IMR-90 (cell line): ENCODE measurements at regions not wholly inside any gene's neighbourhood (a gene's known extent, or its start where the extent isn't known, plus 50 kb on each side); places are given as distances from the start of the nearest gene placed in this dataset.

Experiments
- ATAC-seq: fragments of 200-7000 bp; cut with Tn5 transposase; 2 replicates; pipeline ENCODE4 v1.9.1; 2020; ENCODE audit warnings: low read depth, mild to moderate bottlenecking, moderate library complexity
- BruUV-seq: library from RNA; stranded (reverse); fragments of 400-500 nt; replicated peaks from 2 replicates; lab custom pipeline; 2021; lab: Mats Ljungman, UMichigan
- CTCF ChIA-PET: fragments of 300-600 bp; formaldehyde crosslinking; extraction: SDS; loops from one replicate; lab custom pipeline; 2021; ENCODE audit warnings: antibody characterized with exemption; lab: Yijun Ruan, JAX
- POLR2A ChIA-PET: fragments of 300-600 bp; sonication (Branson Sonifier 250); formaldehyde crosslinking; loops from one replicate; lab custom pipeline; 2022; ENCODE audit warnings: antibody characterized with exemption; ENCODE audit not compliant: unreplicated experiment; lab: Charles Lee
- DNase-seq: peaks from one replicate; pipeline ENCODE4 v3.0.0; 2013
- H2AFZ ChIP-seq: replicated peaks from 2 replicates; pipeline ENCODE3; 2013; ENCODE audit warnings: low read length, mild to moderate bottlenecking; ENCODE audit not compliant: poor library complexity
- H2AK5ac ChIP-seq: 2 replicates; pipeline ENCODE4 v1.6.1; 2013; ENCODE audit warnings: low read depth, low read length, inconsistent platforms
- H2AK9ac ChIP-seq: replicated peaks from 2 replicates; pipeline ENCODE3; 2013; ENCODE audit warnings: mild to moderate bottlenecking, low read depth, low read length, moderate library complexity; ENCODE audit not compliant: poor library complexity
- H2BK120ac ChIP-seq: 2 replicates; pipeline ENCODE4 v1.6.1; 2013; ENCODE audit warnings: low read depth, low read length, inconsistent platforms
- H2BK15ac ChIP-seq: 3 replicates; pipeline ENCODE4 v1.6.1; 2013; ENCODE audit warnings: low read depth, low read length, inconsistent platforms
- H2BK20ac ChIP-seq: 2 replicates; pipeline ENCODE4 v1.6.1; 2013; ENCODE audit warnings: low read depth, mild to moderate bottlenecking, inconsistent platforms, low read length, moderate library complexity
- H2BK5ac ChIP-seq: 2 replicates; pipeline ENCODE4 v1.6.1; 2013; ENCODE audit warnings: mild to moderate bottlenecking, low read depth, low read length, inconsistent platforms; ENCODE audit not compliant: poor library complexity, severe bottlenecking
- H3K14ac ChIP-seq: replicated peaks from 2 replicates; pipeline ENCODE4 v1.6.1; 2013; ENCODE audit warnings: low read depth, low read length, inconsistent platforms
- H3K18ac ChIP-seq: 2 replicates; pipeline ENCODE4 v1.6.1; 2013; ENCODE audit warnings: low read depth, low read length, control low read depth
- H3K23ac ChIP-seq: 2 replicates; pipeline ENCODE4 v1.6.1; 2013; ENCODE audit warnings: low read depth, low read length, inconsistent platforms
- H3K27ac ChIP-seq: 2 replicates; pipeline ENCODE4 v1.5.1; 2013; ENCODE audit warnings: mild to moderate bottlenecking, control low read depth, low read length; ENCODE audit not compliant: insufficient read depth
- H3K27me3 ChIP-seq: 2 replicates; pipeline ENCODE4 v1.6.1; 2013; ENCODE audit warnings: low read length; ENCODE audit not compliant: control insufficient read depth, insufficient read depth
- H3K36me3 ChIP-seq: 2 replicates; pipeline ENCODE4 v1.6.1; 2013; ENCODE audit warnings: low read length, mixed read lengths; ENCODE audit not compliant: control insufficient read depth, insufficient read depth
- H3K4ac ChIP-seq: 2 replicates; pipeline ENCODE4 v1.6.1; 2013; ENCODE audit warnings: low read depth, low read length, inconsistent platforms
- H3K4me1 ChIP-seq: 2 replicates; pipeline ENCODE4 v1.6.1; 2013; ENCODE audit warnings: low read length, mixed read lengths; ENCODE audit not compliant: control insufficient read depth, insufficient read depth
- H3K4me2 ChIP-seq: 2 replicates; pipeline ENCODE4 v1.6.1; 2013; ENCODE audit warnings: low read depth, mild to moderate bottlenecking, control low read depth, low read length, moderate library complexity
- H3K4me3 ChIP-seq: 2 replicates; pipeline ENCODE4 v1.5.1; 2013; ENCODE audit warnings: low read depth, mild to moderate bottlenecking, control low read depth, low read length, moderate library complexity; ENCODE audit not compliant: insufficient read depth
- H3K56ac ChIP-seq: 2 replicates; pipeline ENCODE4 v1.6.1; 2013; ENCODE audit warnings: low read length, inconsistent platforms; ENCODE audit not compliant: insufficient read depth; ENCODE audit errors: extremely low read depth
- H3K79me1 ChIP-seq, 2 experiments: 2 replicates each; pipeline ENCODE4 v1.6.1; 2013; ENCODE audit warnings: low read length in 2 of 2, inconsistent platforms in 1 of 2, low read depth in 1 of 2
- H3K9ac ChIP-seq: 2 replicates; pipeline ENCODE4 v1.6.1; 2013; ENCODE audit warnings: low read depth, low read length, control low read depth
- H3K9me1 ChIP-seq: 2 replicates; pipeline ENCODE4 v1.6.1; 2013; ENCODE audit warnings: low read length, inconsistent platforms; ENCODE audit not compliant: insufficient read depth
- H3K9me3 ChIP-seq: 2 replicates; pipeline ENCODE4 v1.6.1; 2013; ENCODE audit warnings: low read length; ENCODE audit not compliant: control insufficient read depth, insufficient read depth
- H4K20me1 ChIP-seq: 2 replicates; pipeline ENCODE4 v1.6.1; 2013; ENCODE audit warnings: low read length, inconsistent platforms; ENCODE audit not compliant: insufficient read depth
- H4K5ac ChIP-seq: 2 replicates; pipeline ENCODE4 v1.6.1; 2013; ENCODE audit warnings: mild to moderate bottlenecking, low read depth, low read length, control low read depth
- H4K8ac ChIP-seq, 2 experiments: 2 replicates each; pipeline ENCODE4 v1.6.1; 2013; ENCODE audit warnings: low read depth in 2 of 2, low read length in 2 of 2, control low read depth in 1 of 2, inconsistent platforms in 1 of 2
- H4K91ac ChIP-seq: 2 replicates; pipeline ENCODE4 v1.6.1; 2013; ENCODE audit warnings: low read depth, low read length, inconsistent platforms; ENCODE audit not compliant: insufficient read depth
- FOS ChIP-seq: fragments of 150-350 bp; IDR thresholded peaks from 2 replicates; pipeline ENCODE4 v1.6.1; 2016; ENCODE audit warnings: low read depth, low read length
- MXI1 ChIP-seq: IDR thresholded peaks from 2 replicates; pipeline ENCODE4 v1.6.1; 2012; ENCODE audit warnings: low read depth, mild to moderate bottlenecking, low read length, moderate library complexity, borderline replicate concordance
- RCOR1 ChIP-seq: IDR thresholded peaks from 2 replicates; pipeline ENCODE4 v1.6.1; 2012; ENCODE audit warnings: mild to moderate bottlenecking, low read length, improper control_type of control experiment; ENCODE audit not compliant: insufficient replicate concordance
- RFX5 ChIP-seq: IDR thresholded peaks from 2 replicates; pipeline ENCODE4 v1.8.0; 2012; ENCODE audit warnings: low read depth, mild to moderate bottlenecking, low read length, moderate library complexity
- SMC3 ChIP-seq: fragments of 150-350 bp; IDR thresholded peaks from 2 replicates; pipeline ENCODE4 v1.6.1; 2016; ENCODE audit warnings: low read depth, mild to moderate bottlenecking, antibody characterized with exemption, low read length, moderate library complexity
- WGBS, 2 experiments: methylation state at CpG; one replicate each; pipeline versions ENCODE4 v1.1.5 to v1.1.7; 2013; ENCODE audit warnings: missing lambda C conversion rate in 2 of 2; ENCODE audit not compliant: insufficient read length in 1 of 2; ENCODE audit errors: extremely low coverage in 2 of 2; 5-methylcytosine and 5-hydroxymethylcytosine counted together
- dilution Hi-C: fragments of 300-500 bp; cut with HindIII; formaldehyde crosslinking; loops from one replicate; pipeline ENCODE4 v1.14.3; 2018; ENCODE audit warnings: low sequenced_read_pairs; ENCODE audit not compliant: unreplicated experiment
- in situ Hi-C: fragments of 300-500 bp; cut with MboI; formaldehyde crosslinking; loops from 3 replicates; pipeline ENCODE4 v1.14.3; 2019; ENCODE audit warnings: low sequenced_read_pairs, inconsistent platforms, mixed read lengths
- intact Hi-C: fragments of 100-400 bp; cut with micrococcal nuclease; formaldehyde crosslinking; loops from 2 replicates; pipeline ENCODE4 v1.10.0; 2022
- TF ChIP-seq, protein P1 (sequence below): conservative IDR thresholded peaks from 2 replicates; pipeline ENCODE4 v1.5.1; 2012; ENCODE audit warnings: mild to moderate bottlenecking, low read depth, low read length, improper control_type of control experiment
- TF ChIP-seq, protein P2 (sequence below): fragments of 150-350 bp; IDR thresholded peaks from 2 replicates; pipeline ENCODE4 v1.6.1; 2017; ENCODE audit warnings: mild to moderate bottlenecking, antibody characterized with exemption, low read length, low read depth

DNA sequence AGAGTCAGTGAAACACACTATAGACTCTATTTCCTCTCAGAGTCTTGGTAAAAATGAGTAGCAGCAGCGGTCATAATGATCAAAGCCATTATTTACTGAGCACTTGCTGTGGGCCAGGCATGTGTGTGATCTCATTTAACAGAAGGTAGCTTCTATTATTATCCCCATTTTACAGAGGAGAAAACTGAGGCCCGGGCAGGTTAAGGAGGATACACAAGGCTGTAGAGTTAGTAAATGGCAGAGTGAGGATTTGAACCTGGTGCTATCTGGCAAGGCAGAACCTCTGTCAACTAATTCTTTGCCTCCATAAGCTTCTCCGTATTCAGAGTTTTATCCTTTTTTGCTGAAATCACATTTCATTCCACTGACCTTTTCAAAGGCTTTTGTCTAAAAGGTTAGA, 122.2 kb upstream of the SALL4 start:
- WGBS, 2 experiments = no CpG with 5 or more reads among the region's 3 CpGs
- H3K4me1 ChIP-seq = no peaks in the 10 kb centered on the region
- H3K9me3 ChIP-seq = no peaks in the 10 kb centered on the region
- no peaks in the 10 kb centered on the region for H3K36me3 ChIP-seq
- no peak overlapping the region for H3K4me3 ChIP-seq
- no peak overlapping the region for H2BK20ac ChIP-seq
- DNase-seq (no peak), ATAC-seq (no peak)
- H3K9ac ChIP-seq = no peak overlapping the region
- H3K79me1 ChIP-seq = no peaks in the 10 kb centered on the region
- no peak overlapping the region for H3K4ac ChIP-seq
- H3K18ac ChIP-seq = no peak overlapping the region
- H4K8ac ChIP-seq = no peak overlapping the region
- H3K14ac ChIP-seq = no peak overlapping the region
- TF ChIP-seq RCOR1 (no peak), MXI1 (no peak), SMC3 (no peak), FOS (no peak), RFX5 (no peak)
- TF ChIP-seq, protein P1, sequence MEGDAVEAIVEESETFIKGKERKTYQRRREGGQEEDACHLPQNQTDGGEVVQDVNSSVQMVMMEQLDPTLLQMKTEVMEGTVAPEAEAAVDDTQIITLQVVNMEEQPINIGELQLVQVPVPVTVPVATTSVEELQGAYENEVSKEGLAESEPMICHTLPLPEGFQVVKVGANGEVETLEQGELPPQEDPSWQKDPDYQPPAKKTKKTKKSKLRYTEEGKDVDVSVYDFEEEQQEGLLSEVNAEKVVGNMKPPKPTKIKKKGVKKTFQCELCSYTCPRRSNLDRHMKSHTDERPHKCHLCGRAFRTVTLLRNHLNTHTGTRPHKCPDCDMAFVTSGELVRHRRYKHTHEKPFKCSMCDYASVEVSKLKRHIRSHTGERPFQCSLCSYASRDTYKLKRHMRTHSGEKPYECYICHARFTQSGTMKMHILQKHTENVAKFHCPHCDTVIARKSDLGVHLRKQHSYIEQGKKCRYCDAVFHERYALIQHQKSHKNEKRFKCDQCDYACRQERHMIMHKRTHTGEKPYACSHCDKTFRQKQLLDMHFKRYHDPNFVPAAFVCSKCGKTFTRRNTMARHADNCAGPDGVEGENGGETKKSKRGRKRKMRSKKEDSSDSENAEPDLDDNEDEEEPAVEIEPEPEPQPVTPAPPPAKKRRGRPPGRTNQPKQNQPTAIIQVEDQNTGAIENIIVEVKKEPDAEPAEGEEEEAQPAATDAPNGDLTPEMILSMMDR = no peak
- TF ChIP-seq, protein P2, sequence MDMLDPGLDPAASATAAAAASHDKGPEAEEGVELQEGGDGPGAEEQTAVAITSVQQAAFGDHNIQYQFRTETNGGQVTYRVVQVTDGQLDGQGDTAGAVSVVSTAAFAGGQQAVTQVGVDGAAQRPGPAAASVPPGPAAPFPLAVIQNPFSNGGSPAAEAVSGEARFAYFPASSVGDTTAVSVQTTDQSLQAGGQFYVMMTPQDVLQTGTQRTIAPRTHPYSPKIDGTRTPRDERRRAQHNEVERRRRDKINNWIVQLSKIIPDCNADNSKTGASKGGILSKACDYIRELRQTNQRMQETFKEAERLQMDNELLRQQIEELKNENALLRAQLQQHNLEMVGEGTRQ = no peak
- no peak overlapping the region for H2BK5ac ChIP-seq
- no peak overlapping the region for H2BK120ac ChIP-seq
- H4K5ac ChIP-seq = no peak overlapping the region
- ChIA-PET POLR2A (no interaction called here), CTCF (interaction anchor here (0.5 kb wide), 1 partner anchor 28 kb away, joined by 6 read pairs; no protein-coding TSS in a partner anchor)
- no peak overlapping the region for H2BK15ac ChIP-seq
- dilution Hi-C loops (no loop called here), intact Hi-C loops (no loop called here), in situ Hi-C loops (no loop called here)
- no peaks in the 10 kb centered on the region for H3K9me1 ChIP-seq
- no peak overlapping the region for H2AFZ ChIP-seq
- no TSS peak for BruUV-seq
- H3K4me2 ChIP-seq = no peak overlapping the region
- H4K20me1 ChIP-seq = no peaks in the 10 kb centered on the region
- no peak overlapping the region for H2AK9ac ChIP-seq
- no peak overlapping the region for H3K56ac ChIP-seq
- H3K27me3 ChIP-seq = no peaks in the 10 kb centered on the region
- no peak overlapping the region for H3K27ac ChIP-seq
- no peak overlapping the region for H2AK5ac ChIP-seq
- no peak overlapping the region for H3K23ac ChIP-seq
- H4K91ac ChIP-seq = no peak overlapping the region
